SU-DHL-6 (cell line): ENCODE measurements at regions not wholly inside any gene's neighbourhood (a gene's known extent, or its start where the extent isn't known, plus 50 kb on each side); places are given as distances from the start of the nearest gene placed in this dataset.

Experiments
- H2AFZ ChIP-seq: fragments of 200-600 bp; sonication (generic); 2 replicates; pipeline ENCODE4 v1.6.1; 2014; ENCODE audit warnings: low read depth, mild to moderate bottlenecking, moderate library complexity, mixed read lengths, antibody characterized with exemption, low read length; ENCODE audit not compliant: severe bottlenecking
- H3F3A ChIP-seq: fragments of 200-600 bp; shearing (Covaris generic); 2 replicates; pipeline ENCODE4 v1.6.0; 2016; ENCODE audit warnings: antibody characterized with exemption, mild to moderate bottlenecking; ENCODE audit not compliant: insufficient read depth
- H3K27ac ChIP-seq: fragments of 200-600 bp; sonication (generic); 2 replicates; pipeline ENCODE4 v1.5.1; 2016; ENCODE audit warnings: low read depth, mild to moderate bottlenecking, low read length, moderate library complexity, mixed read lengths
- H3K27me3 ChIP-seq: fragments of 200-600 bp; sonication (generic), shearing (Covaris generic); 2 replicates; pipeline ENCODE4 v1.6.0; 2014; ENCODE audit warnings: mild to moderate bottlenecking, low read length
- H3K36me3 ChIP-seq: fragments of 200-600 bp; sonication (generic); 2 replicates; pipeline ENCODE4 v1.6.1; 2014; ENCODE audit warnings: mild to moderate bottlenecking, low read length, mixed read lengths
- H3K4me2 ChIP-seq: fragments of 300-600, 200-600 bp; shearing (Covaris generic), sonication (generic); 2 replicates; pipeline ENCODE4 v1.6.0; 2014; ENCODE audit warnings: low read length, low read depth, mild to moderate bottlenecking; ENCODE audit not compliant: poor library complexity, severe bottlenecking
- H3K4me3 ChIP-seq: fragments of 200-600 bp; sonication (generic); 2 replicates; pipeline ENCODE4 v1.5.1; 2014; ENCODE audit warnings: antibody characterized with exemption, low read length, mild to moderate bottlenecking, mixed read lengths; ENCODE audit not compliant: insufficient read depth, poor library complexity, severe bottlenecking
- H3K79me2 ChIP-seq: fragments of 200-600 bp; sonication (generic); 2 replicates; pipeline ENCODE4 v1.6.1; 2014; ENCODE audit warnings: mild to moderate bottlenecking, low read length, moderate library complexity; ENCODE audit not compliant: insufficient read depth
- H3K9ac ChIP-seq: fragments of 200-600 bp; sonication (generic); 2 replicates; pipeline ENCODE4 v1.7.0; 2014; ENCODE audit warnings: mild to moderate bottlenecking, low read length
- H3K9me2 ChIP-seq: fragments of 200-600 bp; sonication (generic); replicated peaks from 2 replicates; pipeline ENCODE4 v1.6.1; 2014; ENCODE audit warnings: low read length; ENCODE audit not compliant: insufficient read depth
- H3K9me3 ChIP-seq: fragments of 200-600 bp; sonication (generic); 2 replicates; pipeline ENCODE4 v1.6.1; 2014; ENCODE audit warnings: low read length, mixed read lengths; ENCODE audit not compliant: insufficient read depth
- H4K20me1 ChIP-seq: fragments of 200-600 bp; sonication (generic); 2 replicates; pipeline ENCODE4 v1.6.1; 2014; ENCODE audit warnings: low read depth, mild to moderate bottlenecking, antibody characterized with exemption, low read length, moderate library complexity, mixed read lengths
- CTCF ChIP-seq: fragments of 200-600 bp; sonication (generic); IDR thresholded peaks from one replicate; pipeline ENCODE4 v1.5.1; 2017; ENCODE audit warnings: antibody characterized with exemption, mild to moderate bottlenecking, low read length, moderate library complexity; ENCODE audit not compliant: insufficient read depth, poor library complexity, severe bottlenecking
- EZH2phosphoT487 ChIP-seq: fragments of 200-600 bp; sonication (generic), shearing (Covaris generic); conservative IDR thresholded peaks from 2 replicates; pipeline ENCODE4 v1.6.1; 2018; ENCODE audit warnings: mild to moderate bottlenecking, antibody characterized with exemption, low read length, moderate library complexity, mixed read lengths

- Histone ChIP-seq H3K4me3 (no peak overlapping the region), H3K9ac (no peak overlapping the region), H3K9me2 (no peaks in the 10 kb centered on the region), H3K79me2 (no peaks in the 10 kb centered on the region), H3K27ac (no peak overlapping the region), H2AFZ (no peak overlapping the region), H3K4me2 (no peak overlapping the region), H3K27me3 (no peaks in the 10 kb centered on the region), H3F3A (no peaks in the 10 kb centered on the region), H3K36me3 (no peaks in the 10 kb centered on the region), H3K9me3 (no peaks in the 10 kb centered on the region), H4K20me1 (no peaks in the 10 kb centered on the region)
- TF ChIP-seq CTCF (no peak), EZH2phosphoT487 (no peak)
Observed at GRCh38 chr1:88239205-88239604, 444.9 kb upstream of the PKN2 start.

GRCh38 chr1:88247666-88248065, 436.4 kb upstream of the PKN2 start:
- no peaks in the 10 kb centered on the region for H3K9me3 ChIP-seq
- no peaks in the 10 kb centered on the region for H3K36me3 ChIP-seq
- H3K27ac ChIP-seq: no peak overlapping the region
- TF ChIP-seq CTCF: no peak
- TF ChIP-seq EZH2phosphoT487: no peak
- no peaks in the 10 kb centered on the region for H3K9me2 ChIP-seq
- H3K4me2 ChIP-seq: no peak overlapping the region
- H3K79me2 ChIP-seq: no peaks in the 10 kb centered on the region
- H4K20me1 ChIP-seq: no peaks in the 10 kb centered on the region
- H3K4me3 ChIP-seq: no peak overlapping the region
- no peak overlapping the region for H3K9ac ChIP-seq
- no peaks in the 10 kb centered on the region for H3F3A ChIP-seq
- H2AFZ ChIP-seq: no peak overlapping the region
- H3K27me3 ChIP-seq: no peaks in the 10 kb centered on the region

- no peak overlapping the region for H2AFZ ChIP-seq
- no peaks in the 10 kb centered on the region for H3K36me3 ChIP-seq
- no peaks in the 10 kb centered on the region for H3K27me3 ChIP-seq
- no peaks in the 10 kb centered on the region for H3K9me3 ChIP-seq
- no peak overlapping the region for H3K27ac ChIP-seq
- H3K9ac ChIP-seq: no peak overlapping the region
- H3K4me2 ChIP-seq: no peak overlapping the region
- no peak for TF ChIP-seq EZH2phosphoT487
- TF ChIP-seq CTCF: no peak
- H3K9me2 ChIP-seq: no peaks in the 10 kb centered on the region
- H3K4me3 ChIP-seq: no peak overlapping the region
- H3F3A ChIP-seq: no peaks in the 10 kb centered on the region
- no peaks in the 10 kb centered on the region for H3K79me2 ChIP-seq
- H4K20me1 ChIP-seq: no peaks in the 10 kb centered on the region
Observed at GRCh38 chr1:88250915-88251314, 433.2 kb upstream of the PKN2 start.

- H4K20me1 ChIP-seq: no peaks in the 10 kb centered on the region
- TF ChIP-seq EZH2phosphoT487: no peak
- TF ChIP-seq CTCF: no peak
- no peaks in the 10 kb centered on the region for H3K27me3 ChIP-seq
- no peaks in the 10 kb centered on the region for H3K9me2 ChIP-seq
- no peaks in the 10 kb centered on the region for H3K79me2 ChIP-seq
- H3K4me2 ChIP-seq: no peak overlapping the region
- no peaks in the 10 kb centered on the region for H3K36me3 ChIP-seq
- no peak overlapping the region for H3K9ac ChIP-seq
- H3K4me3 ChIP-seq: no peak overlapping the region
- H3K27ac ChIP-seq: no peak overlapping the region
- H2AFZ ChIP-seq: no peak overlapping the region
- no peaks in the 10 kb centered on the region for H3K9me3 ChIP-seq
- H3F3A ChIP-seq: no peaks in the 10 kb centered on the region
Observed at GRCh38 chr1:88252745-88253144, 431.3 kb upstream of the PKN2 start.
